HL-60 (cell line): ENCODE measurements at regions not wholly inside any gene's neighbourhood (a gene's known extent, or its start where the extent isn't known, plus 50 kb on each side); places are given as distances from the start of the nearest gene placed in this dataset.

Experiments used
- CTCF ChIP-seq: IDR thresholded peaks from one replicate; pipeline ENCODE4 v1.5.1; 2011; ENCODE audit warnings: low read length, control low read depth, inconsistent platforms; ENCODE audit not compliant: insufficient read depth
- GABPA ChIP-seq: IDR thresholded peaks from 2 replicates; pipeline ENCODE4 v1.6.1; 2012; ENCODE audit warnings: low read depth
- POLR2AphosphoS5 ChIP-seq: IDR thresholded peaks from 2 replicates; pipeline ENCODE4 v1.6.1; 2012; ENCODE audit warnings: low read depth
- REST ChIP-seq: IDR thresholded peaks from 2 replicates; pipeline ENCODE4 v1.6.1; 2012; ENCODE audit warnings: low read depth; ENCODE audit not compliant: insufficient replicate concordance
- SPI1 ChIP-seq: IDR thresholded peaks from 2 replicates; pipeline ENCODE4 v1.6.1; 2012; ENCODE audit warnings: low read depth, mild to moderate bottlenecking, borderline replicate concordance

GRCh38 chr4:160675550-160675949, 1488.2 kb downstream of the FSTL5 start:
- no peak for TF ChIP-seq CTCF
- TF ChIP-seq GABPA, result no peak
- TF ChIP-seq POLR2AphosphoS5, result no peak
- no peak for TF ChIP-seq REST
- no peak for TF ChIP-seq SPI1
